ENCODE measurements at regions not wholly inside any gene's neighbourhood (a gene's known extent, or its start where the extent isn't known, plus 50 kb on each side); places are given as distances from the start of the nearest gene placed in this dataset.

- H3K36me3 ChIP-seq (ENCODE audit: control insufficient read depth in 4 of 4, insufficient read depth in 3 of 4, low read depth in 1 of 4, low read length in 3 of 4), result no peaks in the 10 kb centered on the region
- TF ChIP-seq, protein P1, sequence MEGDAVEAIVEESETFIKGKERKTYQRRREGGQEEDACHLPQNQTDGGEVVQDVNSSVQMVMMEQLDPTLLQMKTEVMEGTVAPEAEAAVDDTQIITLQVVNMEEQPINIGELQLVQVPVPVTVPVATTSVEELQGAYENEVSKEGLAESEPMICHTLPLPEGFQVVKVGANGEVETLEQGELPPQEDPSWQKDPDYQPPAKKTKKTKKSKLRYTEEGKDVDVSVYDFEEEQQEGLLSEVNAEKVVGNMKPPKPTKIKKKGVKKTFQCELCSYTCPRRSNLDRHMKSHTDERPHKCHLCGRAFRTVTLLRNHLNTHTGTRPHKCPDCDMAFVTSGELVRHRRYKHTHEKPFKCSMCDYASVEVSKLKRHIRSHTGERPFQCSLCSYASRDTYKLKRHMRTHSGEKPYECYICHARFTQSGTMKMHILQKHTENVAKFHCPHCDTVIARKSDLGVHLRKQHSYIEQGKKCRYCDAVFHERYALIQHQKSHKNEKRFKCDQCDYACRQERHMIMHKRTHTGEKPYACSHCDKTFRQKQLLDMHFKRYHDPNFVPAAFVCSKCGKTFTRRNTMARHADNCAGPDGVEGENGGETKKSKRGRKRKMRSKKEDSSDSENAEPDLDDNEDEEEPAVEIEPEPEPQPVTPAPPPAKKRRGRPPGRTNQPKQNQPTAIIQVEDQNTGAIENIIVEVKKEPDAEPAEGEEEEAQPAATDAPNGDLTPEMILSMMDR (IDR thresholded peaks at IDR 0.05; ENCODE audit: low read depth, low read length, missing input control), result no peak
- TF ChIP-seq RAD21 (IDR thresholded peaks at IDR 0.05), result no peak
- H3K9me3 ChIP-seq (ENCODE audit: control insufficient read depth in 4 of 4, low read length in 3 of 4), result no peaks in the 10 kb centered on the region
- H3K4me3 ChIP-seq (ENCODE audit: low read depth in 1 of 3, low read length in 3 of 3), result no peak overlapping the region
- 78% methylated on average over 3 of the region's 3 CpGs for WGBS
- H3K27ac ChIP-seq (ENCODE audit: low read depth in 1 of 2, low read length in 2 of 2), result no peak overlapping the region
- no peaks in the 10 kb centered on the region for H3K27me3 ChIP-seq (ENCODE audit: control insufficient read depth in 4 of 4, insufficient read depth in 4 of 4, low read length in 3 of 4)
- no peaks in the 10 kb centered on the region for H3K4me1 ChIP-seq (ENCODE audit: control insufficient read depth in 4 of 4, insufficient read depth in 4 of 4, low read length in 3 of 4)
- DNase-seq (ENCODE audit: low spot score), result no peak
- H3K9ac ChIP-seq (ENCODE audit: low read depth in 1 of 2, low read length in 2 of 2), result no peak overlapping the region
Measured at GRCh38 chr1:177593105-177593504, 376.8 kb downstream of the SEC16B start.

DNA sequence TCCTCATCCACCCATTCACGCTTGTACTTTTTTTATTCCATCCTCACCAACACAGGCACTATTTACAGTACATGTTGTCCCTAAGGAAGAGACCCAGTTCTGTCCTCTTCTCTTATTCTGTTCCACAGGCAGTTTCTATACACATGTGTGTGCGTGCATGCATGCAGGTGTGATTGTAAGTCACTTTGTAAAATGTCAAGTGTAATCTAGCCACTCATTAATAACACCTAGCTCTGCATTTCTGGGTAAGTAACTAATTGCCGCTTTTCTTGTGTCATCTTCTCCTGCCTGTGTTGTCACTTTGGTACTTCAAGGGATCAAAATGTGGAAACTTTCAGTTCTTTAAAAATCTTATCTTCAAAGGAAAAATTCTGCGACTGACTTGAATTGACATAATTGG lies 377.2 kb downstream of the SEC16B start:
- Histone ChIP-seq H3K4me1 (ENCODE audit: control insufficient read depth in 4 of 4, insufficient read depth in 4 of 4, low read length in 3 of 4) (no peaks in the 10 kb centered on the region), H3K36me3 (ENCODE audit: control insufficient read depth in 4 of 4, insufficient read depth in 3 of 4, low read depth in 1 of 4, low read length in 3 of 4) (no peaks in the 10 kb centered on the region), H3K4me3 (ENCODE audit: low read depth in 1 of 3, low read length in 3 of 3) (no peak overlapping the region), H3K9ac (ENCODE audit: low read depth in 1 of 2, low read length in 2 of 2) (no peak overlapping the region), H3K27me3 (ENCODE audit: control insufficient read depth in 4 of 4, insufficient read depth in 4 of 4, low read length in 3 of 4) (no peaks in the 10 kb centered on the region), H3K9me3 (ENCODE audit: control insufficient read depth in 4 of 4, low read length in 3 of 4) (no peaks in the 10 kb centered on the region), H3K27ac (ENCODE audit: low read depth in 1 of 2, low read length in 2 of 2) (no peak overlapping the region)
- no peak for DNase-seq (ENCODE audit: low spot score)
- TF ChIP-seq ATF3 (IDR thresholded peaks at IDR 0.05) (no peak), FOXA1 (IDR thresholded peaks at IDR 0.05) (no peak), ZBTB33 (IDR thresholded peaks at IDR 0.05) (no peak), TAF1 (conservative IDR thresholded peaks at IDR 0.05) (no peak), YY1 (IDR thresholded peaks at IDR 0.05) (no peak), JUND (IDR thresholded peaks at IDR 0.05) (no peak), HNF4A (conservative IDR thresholded peaks at IDR 0.05) (no peak), RAD21 (IDR thresholded peaks at IDR 0.05) (no peak), GABPA (IDR thresholded peaks at IDR 0.05 in 1 of 2, conservative IDR thresholded peaks at IDR 0.05 in 1 of 2) (no peak), SP1 (IDR thresholded peaks at IDR 0.05) (no peak), HNF4G (IDR thresholded peaks at IDR 0.05) (no peak), FOXA2 (IDR thresholded peaks at IDR 0.05) (no peak), RXRA (IDR thresholded peaks at IDR 0.05) (no peak), EGR1 (IDR thresholded peaks at IDR 0.05; ENCODE audit: low read depth in 2 of 2) (no peak), NR2F2 (IDR thresholded peaks at IDR 0.05) (no peak), REST (IDR thresholded peaks at IDR 0.05) (no peak)
- TF ChIP-seq, protein P1 (IDR thresholded peaks at IDR 0.05; ENCODE audit: low read depth, low read length, missing input control), result no peak
- TF ChIP-seq, protein P2, sequence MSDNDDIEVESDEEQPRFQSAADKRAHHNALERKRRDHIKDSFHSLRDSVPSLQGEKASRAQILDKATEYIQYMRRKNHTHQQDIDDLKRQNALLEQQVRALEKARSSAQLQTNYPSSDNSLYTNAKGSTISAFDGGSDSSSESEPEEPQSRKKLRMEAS (IDR thresholded peaks at IDR 0.05), result no peak
- 90% methylated on average over 4 of the region's 4 CpGs for WGBS
